A549 (cell line): ENCODE measurements at regions not wholly inside any gene's neighbourhood (a gene's known extent, or its start where the extent isn't known, plus 50 kb on each side); places are given as distances from the start of the nearest gene placed in this dataset.
"Not testable (repeated sequence)": the region's sequence is repeated elsewhere in the genome, so short reads cannot be mapped to it uniquely, and the experiment has no call there.

Source experiments
- EHMT2 ChIP-seq: fragments of 200-600 bp; sonication (generic); IDR thresholded peaks from 2 replicates; pipeline ENCODE4 v1.6.1; 2016; ENCODE audit warnings: antibody characterized with exemption, low read depth, mild to moderate bottlenecking, moderate library complexity
- POLR2A ChIP-seq: IDR thresholded peaks from 2 replicates; pipeline ENCODE4 v1.6.1; 2012; ENCODE audit warnings: mild to moderate bottlenecking, low read length

DNA sequence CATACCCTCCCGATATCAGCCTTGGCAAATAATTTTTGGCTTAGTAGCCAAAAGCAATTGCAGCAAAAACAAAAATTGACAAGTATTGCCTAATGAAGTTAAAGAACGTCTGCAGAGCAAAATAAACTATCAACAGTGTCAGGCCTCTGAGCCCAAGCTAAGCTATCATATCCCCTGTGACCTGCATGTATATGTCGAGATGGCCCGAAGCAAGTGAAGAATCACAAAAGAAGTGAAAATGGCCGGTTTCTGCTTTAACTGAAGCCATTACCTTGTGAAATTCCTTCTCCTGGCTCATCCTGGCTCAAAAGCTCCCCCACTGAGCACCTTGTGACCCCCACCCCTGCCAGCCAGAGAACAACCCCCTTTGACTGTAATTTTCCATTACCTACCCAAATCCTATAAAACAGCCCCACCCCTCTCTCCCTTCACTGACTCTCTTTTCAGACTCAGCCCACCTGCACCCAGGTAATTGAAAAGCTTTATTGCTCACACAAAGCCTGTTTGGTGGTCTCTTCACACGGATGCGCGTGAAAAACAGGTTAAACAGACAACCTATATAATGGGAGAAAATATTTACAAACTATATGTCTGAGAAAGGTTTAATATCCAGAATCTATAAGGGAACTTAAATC is 466.3 kb downstream of the PYDC2 start:
- not testable (repeated sequence) for TF ChIP-seq POLR2A, EHMT2
